DOHH2 (cell line): ENCODE measurements at regions not wholly inside any gene's neighbourhood (a gene's known extent, or its start where the extent isn't known, plus 50 kb on each side); places are given as distances from the start of the nearest gene placed in this dataset.

Experiments
- CTCF ChIP-seq: fragments of 200-600 bp; sonication (generic); IDR thresholded peaks from one replicate; pipeline ENCODE4 v1.5.1; 2014; ENCODE audit warnings: antibody characterized with exemption, mild to moderate bottlenecking, low read depth, low read length; ENCODE audit not compliant: poor library complexity, severe bottlenecking
- EZH2phosphoT487 ChIP-seq: fragments of 200-600 bp; sonication (generic); IDR thresholded peaks from 2 replicates; pipeline ENCODE4 v1.6.1; 2017; ENCODE audit warnings: borderline replicate concordance, mild to moderate bottlenecking, antibody characterized with exemption, low read length, moderate library complexity, mixed read lengths

GRCh38 chr9:89715881-89716280, 111.1 kb downstream of the GADD45G start:
- no peak for TF ChIP-seq CTCF
- TF ChIP-seq EZH2phosphoT487: no peak
